ENCODE measurements at regions not wholly inside any gene's neighbourhood (a gene's known extent, or its start where the extent isn't known, plus 50 kb on each side); places are given as distances from the start of the nearest gene placed in this dataset.

- Mint-ChIP-seq H3K27me3 (ENCODE audit: low read depth) (no peaks in the 10 kb centered on the region), H3K9me3 (no peaks in the 10 kb centered on the region), H3K4me3 (no peak overlapping the region), H3K4me1 (peaks cover 4% of the 10 kb centered on the region), H3K27ac (ENCODE audit: unreplicated experiment) (no peak overlapping the region), H3K36me3 (ENCODE audit: low read depth) (no peaks in the 10 kb centered on the region)
- no peak for DNase-seq (ENCODE audit: low read depth, low spot score)
- no peak for TF ChIP-seq CTCF (conservative IDR thresholded peaks at IDR 0.05)
These were observed 220.0 kb upstream of the SPTLC3 start for GRCh38 chr20:12788632-12789299.

GRCh38 chr20:12790859-12791258, 217.9 kb upstream of the SPTLC3 start:
- no peak overlapping the region for H3K27ac Mint-ChIP-seq (ENCODE audit: unreplicated experiment)
- H3K4me1 Mint-ChIP-seq: peaks cover 4% of the 10 kb centered on the region
- no peaks in the 10 kb centered on the region for H3K36me3 Mint-ChIP-seq (ENCODE audit: low read depth)
- TF ChIP-seq CTCF (conservative IDR thresholded peaks at IDR 0.05): no peak
- H3K9me3 Mint-ChIP-seq: no peaks in the 10 kb centered on the region
- no peak for DNase-seq (ENCODE audit: low read depth, low spot score)
- H3K27me3 Mint-ChIP-seq (ENCODE audit: low read depth): no peaks in the 10 kb centered on the region
- no peak overlapping the region for H3K4me3 Mint-ChIP-seq

DNA sequence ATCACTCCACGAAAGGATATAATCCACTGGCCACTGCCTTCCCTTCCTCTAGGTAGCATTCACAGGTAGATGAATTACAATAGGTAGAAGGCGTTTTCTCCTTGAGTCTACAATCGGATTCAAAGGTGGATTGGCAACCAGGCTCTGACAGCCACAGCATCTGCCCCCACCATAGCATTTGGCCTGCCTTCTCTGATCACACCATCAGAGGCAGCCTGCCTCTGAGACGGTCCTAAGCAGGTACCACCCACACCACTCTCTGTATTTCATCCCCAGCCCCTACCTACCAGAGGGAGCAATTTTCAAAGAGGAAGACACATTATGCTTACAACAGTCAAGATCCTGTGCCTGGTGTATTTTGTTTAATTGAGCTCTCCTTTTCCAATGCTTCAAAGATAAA, 210.5 kb upstream of the SPTLC3 start:
- Mint-ChIP-seq H3K9me3 (no peaks in the 10 kb centered on the region), H3K4me3 (no peak overlapping the region), H3K4me1 (no peaks in the 10 kb centered on the region), H3K27ac (ENCODE audit: unreplicated experiment) (no peak overlapping the region), H3K27me3 (ENCODE audit: low read depth) (no peaks in the 10 kb centered on the region), H3K36me3 (ENCODE audit: low read depth) (no peaks in the 10 kb centered on the region)
- no peak for DNase-seq (ENCODE audit: low read depth, low spot score)
- TF ChIP-seq CTCF (conservative IDR thresholded peaks at IDR 0.05): no peak

DNA sequence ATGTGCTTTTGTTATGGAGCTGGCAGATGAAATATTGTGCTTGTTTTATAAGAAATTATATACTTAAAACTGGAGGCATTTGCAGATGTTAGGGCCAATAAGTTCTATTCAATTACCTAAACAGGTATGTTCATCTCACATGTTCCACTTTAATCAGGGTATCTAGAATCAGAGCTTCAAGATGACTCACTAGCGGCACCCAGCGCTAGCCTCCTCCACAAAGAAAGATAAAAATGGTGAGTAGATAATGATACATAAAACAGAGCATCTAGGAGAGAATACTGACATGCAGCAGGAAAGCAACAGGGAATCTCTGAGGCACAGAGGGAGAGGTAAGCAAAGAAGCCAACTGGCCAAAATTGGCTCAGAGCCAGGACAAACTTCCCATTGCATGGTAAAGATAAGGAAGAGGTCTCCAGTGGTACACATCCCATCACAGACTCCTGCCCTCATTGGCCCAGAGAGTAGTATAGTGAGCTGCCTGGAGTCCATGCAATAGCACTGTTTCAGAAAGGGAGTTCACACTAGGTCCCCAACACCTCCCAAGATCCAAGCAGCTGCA, 200.7 kb upstream of the SPTLC3 start:
- Mint-ChIP-seq H3K9me3 (peaks cover 10% of the 10 kb centered on the region), H3K4me1 (no peaks in the 10 kb centered on the region), H3K36me3 (ENCODE audit: low read depth) (no peaks in the 10 kb centered on the region), H3K4me3 (no peak overlapping the region), H3K27me3 (ENCODE audit: low read depth) (peaks cover 6% of the 10 kb centered on the region), H3K27ac (ENCODE audit: unreplicated experiment) (no peak overlapping the region)
- TF ChIP-seq CTCF (conservative IDR thresholded peaks at IDR 0.05): no peak
- no peak for DNase-seq (ENCODE audit: low read depth, low spot score)

DNA sequence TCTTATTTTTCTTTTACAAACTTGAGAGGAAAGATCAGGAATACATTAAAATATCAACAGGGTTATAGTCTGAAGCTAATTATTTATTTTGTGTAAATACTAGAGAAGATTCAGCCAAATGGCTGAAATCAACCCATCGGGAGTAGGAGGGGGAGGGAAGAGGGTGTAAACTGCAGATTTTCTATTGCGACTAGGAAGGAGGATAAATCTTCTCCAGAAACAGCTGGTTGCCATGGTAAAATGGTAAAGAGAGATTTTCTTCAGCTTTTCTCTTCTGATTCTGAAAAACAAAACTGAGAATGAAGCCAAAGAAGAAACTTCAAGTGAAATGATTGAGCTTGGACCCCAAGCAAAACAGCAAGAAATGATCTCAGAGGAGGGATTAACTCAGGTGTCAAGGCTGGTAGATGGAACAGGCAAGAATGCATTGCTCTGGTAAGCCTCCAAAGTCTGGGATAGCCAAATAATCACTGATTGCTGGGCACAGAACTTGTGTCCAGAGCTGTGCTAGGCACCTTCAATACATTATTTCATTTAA, 193.5 kb upstream of the SPTLC3 start:
- H3K27ac Mint-ChIP-seq (ENCODE audit: unreplicated experiment): no peak overlapping the region
- peaks cover 5% of the 10 kb centered on the region for H3K9me3 Mint-ChIP-seq
- no peak for TF ChIP-seq CTCF (conservative IDR thresholded peaks at IDR 0.05)

More for the DNA sequence above, 193.5 kb upstream of the SPTLC3 start:
- H3K36me3 Mint-ChIP-seq (ENCODE audit: low read depth): no peaks in the 10 kb centered on the region
- peaks cover 19% of the 10 kb centered on the region for H3K27me3 Mint-ChIP-seq (ENCODE audit: low read depth)
- H3K4me1 Mint-ChIP-seq: no peaks in the 10 kb centered on the region
- no peak for DNase-seq (ENCODE audit: low read depth, low spot score)
- H3K4me3 Mint-ChIP-seq: no peak overlapping the region

Measured in neural crest cell (in vitro differentiated cells).